ENCODE measurements at regions not wholly inside any gene's neighbourhood (a gene's known extent, or its start where the extent isn't known, plus 50 kb on each side); places are given as distances from the start of the nearest gene placed in this dataset.

GRCh38 chr5:92951746-92952145 is 629.3 kb downstream of the NR2F1-AS1 start:
- Histone ChIP-seq H4K20me1 (ENCODE audit: control insufficient read depth, insufficient read depth) (no peaks in the 10 kb centered on the region), H3K27ac (ENCODE audit: control insufficient read depth, insufficient read depth) (no peak overlapping the region), H3K4me3 (no peak overlapping the region), H3K4me1 (ENCODE audit: control insufficient read depth, insufficient read depth, low read length) (no peaks in the 10 kb centered on the region), H3K4me2 (ENCODE audit: control insufficient read depth, insufficient read depth) (no peak overlapping the region), H3K9ac (ENCODE audit: control insufficient read depth, insufficient read depth, low read length) (no peak overlapping the region), H3K36me3 (ENCODE audit: control insufficient read depth in 2 of 2, insufficient read depth in 2 of 2, low read length in 1 of 2) (no peaks in the 10 kb centered on the region), H3K27me3 (replicated peaks in 1 of 2; ENCODE audit: control insufficient read depth in 2 of 2, insufficient read depth in 2 of 2, low read length in 1 of 2) (no peaks in the 10 kb centered on the region), H2AFZ (ENCODE audit: control insufficient read depth, low read depth, low read length) (no peak overlapping the region), H3K9me3 (replicated peaks; ENCODE audit: control insufficient read depth, insufficient read depth, low read length) (no peaks in the 10 kb centered on the region), H3K79me2 (ENCODE audit: control insufficient read depth, insufficient read depth, low read length) (no peaks in the 10 kb centered on the region)
- TF ChIP-seq CTCF (IDR thresholded peaks at IDR 0.05 in 2 of 3, conservative IDR thresholded peaks at IDR 0.05 in 1 of 3; ENCODE audit: control insufficient read depth in 2 of 3, extremely low read depth in 1 of 3, insufficient read depth in 1 of 3, low read depth in 3 of 3, low read length in 3 of 3) (no peak), ASH2L (IDR thresholded peaks at IDR 0.05; ENCODE audit: borderline replicate concordance, low read depth) (no peak), DPF2 (IDR thresholded peaks at IDR 0.05) (no peak), NFYB (IDR thresholded peaks at IDR 0.05; ENCODE audit: insufficient read depth, low read depth, low read length) (no peak)
- intact Hi-C loops (cut with micrococcal nuclease; ENCODE audit: unreplicated experiment) (no loop called here), in situ Hi-C loops (cut with MboI) (no loop called here)
- RAD21 ChIA-PET (ENCODE audit: unreplicated experiment) = no interaction called here
- SMC1A ChIA-PET (ENCODE audit: uncharacterized antibody, unreplicated experiment) = interaction anchor here (1.0 kb wide), 1 partner anchor 13 kb away, joined by 3 read pairs; no protein-coding TSS in a partner anchor
- ATAC-seq (no peak), FAIRE-seq (no peak), DNase-seq (ENCODE audit: low read depth, low spot score) (no peak)
- POLR2A ChIA-PET = no interaction called here
- no TSS peak for BruUV-seq (replicated peaks)
- CTCF ChIA-PET = interaction anchor here (0.6 to 0.7 kb wide), 2 partner anchors 13 to 500 kb away, joined by 3 read pairs; no protein-coding TSS in a partner anchor

DNA sequence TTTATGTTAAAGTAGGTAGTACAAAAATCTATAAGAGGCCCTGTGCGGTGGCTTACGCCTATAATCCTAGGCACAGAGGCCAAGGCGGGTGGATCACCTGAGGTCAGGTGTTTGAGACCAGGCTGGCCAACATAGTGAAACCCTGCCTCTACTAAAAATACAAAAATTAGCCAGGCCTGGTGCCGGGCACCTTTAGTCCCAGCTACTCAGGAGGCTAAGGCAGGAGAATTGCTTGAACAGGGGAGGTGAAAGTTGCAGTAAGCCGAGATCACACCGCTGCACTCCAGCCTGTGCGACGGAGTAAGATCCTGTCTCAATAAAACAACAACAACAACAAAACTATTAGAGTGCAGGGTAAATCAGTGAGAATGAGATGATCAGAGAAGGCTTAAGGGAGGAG is 634.5 kb downstream of the NR2F1-AS1 start:
- intact Hi-C loops (cut with micrococcal nuclease; ENCODE audit: unreplicated experiment) (no loop called here), in situ Hi-C loops (cut with MboI) (no loop called here)
- ATAC-seq = no peak
- no peaks in the 10 kb centered on the region for H3K79me2 ChIP-seq (ENCODE audit: control insufficient read depth, insufficient read depth, low read length)
- H3K4me1 ChIP-seq (ENCODE audit: control insufficient read depth, insufficient read depth, low read length) = no peaks in the 10 kb centered on the region
- H3K9ac ChIP-seq (ENCODE audit: control insufficient read depth, insufficient read depth, low read length) = no peak overlapping the region
- DNase-seq (ENCODE audit: low read depth, low spot score) = no peak
- H3K27me3 ChIP-seq (replicated peaks in 1 of 2; ENCODE audit: control insufficient read depth in 2 of 2, insufficient read depth in 2 of 2, low read length in 1 of 2) = no peaks in the 10 kb centered on the region
- no peak overlapping the region for H2AFZ ChIP-seq (ENCODE audit: control insufficient read depth, low read depth, low read length)
- no peak for FAIRE-seq
- CTCF ChIA-PET = no interaction called here
- SMC1A ChIA-PET (ENCODE audit: uncharacterized antibody, unreplicated experiment) = interaction anchor here (1.3 kb wide), 1 partner anchor 37 kb away, joined by 3 read pairs; no protein-coding TSS in a partner anchor
- H3K9me3 ChIP-seq (replicated peaks; ENCODE audit: control insufficient read depth, insufficient read depth, low read length) = no peaks in the 10 kb centered on the region
- no TSS peak for BruUV-seq (replicated peaks)
- no peak overlapping the region for H3K4me3 ChIP-seq
- WGBS (ENCODE audit: insufficient coverage, insufficient replicate concordance, low lambda C conversion rate, missing lambda C conversion rate) = 78% methylated on average over 8 of the region's 8 CpGs
- H4K20me1 ChIP-seq (ENCODE audit: control insufficient read depth, insufficient read depth) = no peaks in the 10 kb centered on the region
- no peak overlapping the region for H3K27ac ChIP-seq (ENCODE audit: control insufficient read depth, insufficient read depth)
- H3K36me3 ChIP-seq (ENCODE audit: control insufficient read depth in 2 of 2, insufficient read depth in 2 of 2, low read length in 1 of 2) = no peaks in the 10 kb centered on the region
- no peak overlapping the region for H3K4me2 ChIP-seq (ENCODE audit: control insufficient read depth, insufficient read depth)
- RAD21 ChIA-PET (ENCODE audit: unreplicated experiment) = no interaction called here
- POLR2A ChIA-PET = no interaction called here
- no peak for TF ChIP-seq MTA3 (IDR thresholded peaks at IDR 0.05; ENCODE audit: borderline replicate concordance, low read length)
- TF ChIP-seq USF1 (IDR thresholded peaks at IDR 0.05; ENCODE audit: borderline replicate concordance, extremely low read length, insufficient read depth, low read depth, low read length) = no peak
- no peak for TF ChIP-seq ZNF217 (IDR thresholded peaks at IDR 0.05)
- no peak for TF ChIP-seq ZBTB40 (IDR thresholded peaks at IDR 0.05; ENCODE audit: borderline replicate concordance)

Measured in GM12878 (cell line).